Mesendoderm (in vitro differentiated cells): ENCODE measurements at regions not wholly inside any gene's neighbourhood (a gene's known extent, or its start where the extent isn't known, plus 50 kb on each side); places are given as distances from the start of the nearest gene placed in this dataset.

Experiments used
- DNase-seq: peaks from one replicate; pipeline ENCODE4 v3.0.0; 2013
- H2AK5ac ChIP-seq: 2 replicates; pipeline ENCODE4 v1.6.1; 2013; ENCODE audit warnings: low read length, inconsistent platforms
- H2BK120ac ChIP-seq: 2 replicates; pipeline ENCODE4 v1.6.1; 2013; ENCODE audit warnings: low read depth, mild to moderate bottlenecking, low read length, moderate library complexity, mixed read lengths
- H2BK15ac ChIP-seq: replicated peaks from 2 replicates; pipeline ENCODE4 v1.6.1; 2013; ENCODE audit warnings: low read depth, mild to moderate bottlenecking, moderate library complexity
- H2BK5ac ChIP-seq: 2 replicates; pipeline ENCODE4 v1.6.1; 2013; ENCODE audit warnings: low read length, inconsistent platforms
- H3K18ac ChIP-seq: 2 replicates; pipeline ENCODE4 v1.6.1; 2013; ENCODE audit warnings: mild to moderate bottlenecking, low read length, mixed read lengths
- H3K23ac ChIP-seq: one replicate; pipeline ENCODE4 v1.6.1; 2013; ENCODE audit warnings: low read length
- H3K27ac ChIP-seq: 2 replicates; pipeline ENCODE4 v1.5.1; 2013; ENCODE audit warnings: low read depth, mild to moderate bottlenecking, inconsistent platforms, low read length, moderate library complexity
- H3K27me3 ChIP-seq: 2 replicates; pipeline ENCODE4 v1.6.1; 2013; ENCODE audit warnings: low read length, control low read depth, mild to moderate bottlenecking, inconsistent platforms; ENCODE audit not compliant: insufficient read depth, poor library complexity
- H3K36me3 ChIP-seq: 2 replicates; pipeline ENCODE4 v1.6.1; 2013; ENCODE audit warnings: low read length, inconsistent platforms; ENCODE audit not compliant: control insufficient read depth, insufficient read depth
- H3K4ac ChIP-seq: one replicate; pipeline ENCODE4 v1.6.1; 2013; ENCODE audit warnings: low read depth, mild to moderate bottlenecking, low read length, moderate library complexity
- H3K4me1 ChIP-seq: 2 replicates; pipeline ENCODE4 v1.6.1; 2013; ENCODE audit warnings: low read depth, low read length, inconsistent platforms; ENCODE audit not compliant: control insufficient read depth
- H3K4me2 ChIP-seq: 2 replicates; pipeline ENCODE4 v1.6.1; 2013; ENCODE audit warnings: low read length
- H3K4me3 ChIP-seq: 2 replicates; pipeline ENCODE4 v1.5.1; 2013; ENCODE audit warnings: mild to moderate bottlenecking, low read length
- H3K56ac ChIP-seq: one replicate; pipeline ENCODE4 v1.6.1; 2013; ENCODE audit warnings: low read length
- H3K79me1 ChIP-seq: 2 replicates; pipeline ENCODE4 v1.6.1; 2013; ENCODE audit warnings: low read length, inconsistent platforms
- H3K79me2 ChIP-seq: 2 replicates; pipeline ENCODE4 v1.6.1; 2013; ENCODE audit warnings: mild to moderate bottlenecking, low read length; ENCODE audit not compliant: control insufficient read depth, insufficient read depth
- H3K9ac ChIP-seq: 2 replicates; pipeline ENCODE4 v1.6.1; 2013; ENCODE audit warnings: low read length, inconsistent platforms
- H4K5ac ChIP-seq: one replicate; pipeline ENCODE4 v1.6.1; 2013; ENCODE audit warnings: low read length
- H4K8ac ChIP-seq: one replicate; pipeline ENCODE4 v1.6.1; 2013; ENCODE audit warnings: low read depth, mild to moderate bottlenecking, control low read depth, low read length, moderate library complexity
- WGBS: extraction: QIAGEN DNeasy Blood & Tissue Kit; methylation state at CpG from one replicate; pipeline ENCODE4 v1.1.7; 2013; ENCODE audit warnings: low lambda C conversion rate, missing lambda C conversion rate; ENCODE audit not compliant: insufficient coverage; ENCODE audit errors: extremely low coverage; 5-methylcytosine and 5-hydroxymethylcytosine counted together

GRCh38 chr12:77122236-77122635 lies 56.9 kb upstream of the E2F7 start:
- no peak overlapping the region for H2BK5ac ChIP-seq
- WGBS: no CpG with 5 or more reads among the region's 4 CpGs

GRCh38 chr12:77120156-77121085 lies 55.1 kb upstream of the E2F7 start:
- Histone ChIP-seq H3K36me3 (no peaks in the 10 kb centered on the region), H3K4me2 (no peak overlapping the region), H2AK5ac (no peak overlapping the region), H3K9ac (no peak overlapping the region), H4K8ac (no peak overlapping the region), H3K79me2 (no peaks in the 10 kb centered on the region), H3K18ac (no peak overlapping the region), H3K27me3 (no peaks in the 10 kb centered on the region), H3K79me1 (no peaks in the 10 kb centered on the region), H3K23ac (no peak overlapping the region), H2BK15ac (no peak overlapping the region), H3K4me1 (no peaks in the 10 kb centered on the region), H3K4ac (no peak overlapping the region), H2BK120ac (no peak overlapping the region), H2BK5ac (no peak overlapping the region), H3K56ac (no peak overlapping the region), H3K4me3 (no peak overlapping the region), H3K27ac (no peak overlapping the region), H4K5ac (no peak overlapping the region)
- WGBS: no CpG with 5 or more reads among the region's 1 CpG
- DNase-seq: no peak

More at GRCh38 chr12:77122236-77122635, 56.9 kb upstream of the E2F7 start:
- Histone ChIP-seq H3K4me3 (no peak overlapping the region), H2BK15ac (no peak overlapping the region), H3K27ac (no peak overlapping the region), H3K36me3 (no peaks in the 10 kb centered on the region), H3K4ac (no peak overlapping the region), H3K18ac (no peak overlapping the region), H3K4me1 (no peaks in the 10 kb centered on the region), H3K9ac (no peak overlapping the region), H2AK5ac (no peak overlapping the region), H3K56ac (no peak overlapping the region), H4K8ac (no peak overlapping the region), H4K5ac (no peak overlapping the region), H3K23ac (no peak overlapping the region), H3K4me2 (no peak overlapping the region), H3K79me2 (no peaks in the 10 kb centered on the region), H2BK120ac (no peak overlapping the region), H3K79me1 (no peaks in the 10 kb centered on the region), H3K27me3 (no peaks in the 10 kb centered on the region)
- no peak for DNase-seq

- no peak overlapping the region for H4K5ac ChIP-seq
- H3K4me1 ChIP-seq: no peaks in the 10 kb centered on the region
- no peak overlapping the region for H3K18ac ChIP-seq
- no peak overlapping the region for H2BK15ac ChIP-seq
- H2AK5ac ChIP-seq: no peak overlapping the region
- H3K4ac ChIP-seq: no peak overlapping the region
- no CpG with 5 or more reads among the region's 2 CpGs for WGBS
- no peak overlapping the region for H3K56ac ChIP-seq
- H3K4me3 ChIP-seq: no peak overlapping the region
- H3K23ac ChIP-seq: no peak overlapping the region
- no peaks in the 10 kb centered on the region for H3K79me1 ChIP-seq
- no peak for DNase-seq
- no peak overlapping the region for H3K27ac ChIP-seq
- no peak overlapping the region for H4K8ac ChIP-seq
- no peak overlapping the region for H2BK5ac ChIP-seq
- H3K9ac ChIP-seq: no peak overlapping the region
- no peak overlapping the region for H3K4me2 ChIP-seq
- H3K79me2 ChIP-seq: no peaks in the 10 kb centered on the region
- H3K36me3 ChIP-seq: no peaks in the 10 kb centered on the region
- no peaks in the 10 kb centered on the region for H3K27me3 ChIP-seq
- no peak overlapping the region for H2BK120ac ChIP-seq
Observed at GRCh38 chr12:77118696-77119095, 53.3 kb upstream of the E2F7 start.

GRCh38 chr12:77116277-77116676 lies 50.9 kb upstream of the E2F7 start:
- no peaks in the 10 kb centered on the region for H3K36me3 ChIP-seq

GRCh38 chr12:77115471-77115870 lies 50.1 kb upstream of the E2F7 start:
- Histone ChIP-seq H3K27me3 (no peaks in the 10 kb centered on the region), H3K27ac (no peak overlapping the region), H3K79me1 (no peaks in the 10 kb centered on the region), H3K4me3 (no peak overlapping the region), H2AK5ac (no peak overlapping the region), H3K36me3 (no peaks in the 10 kb centered on the region), H3K4me1 (no peaks in the 10 kb centered on the region), H4K8ac (no peak overlapping the region), H2BK120ac (no peak overlapping the region), H3K23ac (no peak overlapping the region), H3K4ac (no peak overlapping the region), H2BK5ac (no peak overlapping the region), H4K5ac (no peak overlapping the region), H3K79me2 (no peaks in the 10 kb centered on the region), H3K18ac (no peak overlapping the region), H3K9ac (no peak overlapping the region), H3K4me2 (no peak overlapping the region), H3K56ac (no peak overlapping the region), H2BK15ac (no peak overlapping the region)
- WGBS: no CpG with 5 or more reads among the region's 1 CpG
- no peak for DNase-seq

More at GRCh38 chr12:77116277-77116676, 50.9 kb upstream of the E2F7 start:
- H3K4me1 ChIP-seq: no peaks in the 10 kb centered on the region
- H3K79me1 ChIP-seq: no peaks in the 10 kb centered on the region
- no peak overlapping the region for H4K5ac ChIP-seq
- H2BK5ac ChIP-seq: no peak overlapping the region
- no peak overlapping the region for H3K9ac ChIP-seq
- no peak for DNase-seq
- no peak overlapping the region for H3K4ac ChIP-seq
- H3K56ac ChIP-seq: no peak overlapping the region
- H3K27me3 ChIP-seq: no peaks in the 10 kb centered on the region
- H2BK120ac ChIP-seq: no peak overlapping the region
- H3K79me2 ChIP-seq: no peaks in the 10 kb centered on the region
- no peak overlapping the region for H3K4me3 ChIP-seq
- H3K27ac ChIP-seq: no peak overlapping the region
- no peak overlapping the region for H2BK15ac ChIP-seq
- H3K18ac ChIP-seq: no peak overlapping the region
- no CpG with 5 or more reads among the region's 2 CpGs for WGBS
- no peak overlapping the region for H3K4me2 ChIP-seq
- no peak overlapping the region for H4K8ac ChIP-seq
- H2AK5ac ChIP-seq: no peak overlapping the region
- no peak overlapping the region for H3K23ac ChIP-seq
